Pancreas (tissue), 10 donors: ENCODE measurements at regions not wholly inside any gene's neighbourhood (a gene's known extent, or its start where the extent isn't known, plus 50 kb on each side); places are given as distances from the start of the nearest gene placed in this dataset.

Source experiments
- ATAC-seq, 4 donors: fragments of 200-7000 bp; cut with Tn5 transposase; one replicate each; pipeline versions ENCODE4 v1.8.0 to v1.9.1; 2020; ENCODE audit warnings: mild to moderate bottlenecking in 4 of 4, moderate library complexity in 4 of 4
- DNase-seq, 6 donors: peaks; one replicate each; pipeline ENCODE4 v3.0.0-alpha.2; 2020
- FAIRE-seq: peaks from 2 replicates; lab custom pipeline; 2012; peaks lifted over from hg19 to GRCh38; lab: Jason Lieb, UNC
- H3K27ac ChIP-seq, 4 donors: fragments of 200-600 bp; sonication (generic); 1 replicate in 3 of 4; 2 replicates in 1 of 4; pipeline versions ENCODE4 v1.5.0 to v1.8.0; 2020
- H3K27me3 ChIP-seq, 4 donors: fragments of 200-600 bp; one replicate each; pipeline ENCODE4 v1.8.0; 2021
- H3K36me3 ChIP-seq, 3 donors: fragments of 200-600 bp; sonication (generic) in 1 of 3; one replicate each; pipeline versions ENCODE4 v1.5.0 to v1.8.0; 2020 to 2021
- H3K4me1 ChIP-seq, 3 donors: fragments of 200-600 bp; one replicate each; pipeline ENCODE4 v1.8.0; 2021
- H3K4me3 ChIP-seq, 4 donors: fragments of 200-600 bp; sonication (generic) in 2 of 4; one replicate each; pipeline versions ENCODE4 v1.5.0 to v1.8.0; 2020 to 2021
- H3K9me3 ChIP-seq, 4 donors: fragments of 200-600 bp; one replicate each; pipeline ENCODE4 v1.8.0; 2021
- CTCF ChIP-seq, 4 donors: fragments of 200-600 bp; sonication (generic) in 3 of 4; IDR thresholded peaks; one replicate each; pipeline versions ENCODE4 v1.5.0 to v1.8.0; 2021; ENCODE audit warnings: antibody characterized with exemption in 4 of 4
- whole genome bisulfite sequencing, 2 donors: extraction: QIAGEN DNeasy Blood & Tissue Kit; methylation state at CpG; one replicate each; pipeline ENCODE4 v1.1.7; 2013; 5-methylcytosine and 5-hydroxymethylcytosine counted together
- intact Hi-C, 3 donors: fragments of 100-400 bp; cut with DNase I; formaldehyde crosslinking; loops; one replicate each; pipeline versions ENCODE4 v1.11.1 to v1.14.2; 2022
- donor health status: healthy with polysubstance abuse.
- donor health status: DM: no; HTN: no; CAD: no; lungs with moderate emphysema.
- donor health status: DM: no; HTN: no; CAD: no.
- donor health status: control.
- donor health status: control.
- donor health status: Bipolar disorder and iron deficiency.
- donor health status: DM: yes; HTN: yes; CAD: no.
- donor health status: DM: no; HTN: no; CAD: no.
- donor health status: DM: no; HTN: no; CAD: no.
- donor health status: DM: yes; HTN: yes; CAD: no.

DNA sequence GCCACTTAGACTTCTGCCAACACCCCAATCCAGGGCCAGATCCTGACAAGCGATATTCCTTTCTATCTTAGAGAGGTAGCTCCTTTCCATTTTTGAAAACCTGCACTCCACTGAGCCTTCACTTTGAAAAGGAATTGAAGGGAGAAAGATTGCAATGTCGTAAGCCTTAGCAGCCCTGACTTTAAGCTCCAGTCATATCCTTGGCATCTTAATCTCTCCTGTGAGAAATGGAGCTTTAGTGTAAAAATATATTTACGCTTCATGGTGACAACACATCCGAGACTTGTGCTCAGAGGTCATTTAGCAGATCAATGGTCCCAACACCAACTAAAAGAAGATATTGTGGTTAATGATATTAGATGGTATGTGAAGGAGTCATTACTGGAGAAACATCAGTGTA, 235.8 kb upstream of the MEX3C start:
- no peak for ATAC-seq
- Histone ChIP-seq H3K4me1 (no peaks in the 10 kb centered on the region), H3K36me3 (no peaks in the 10 kb centered on the region), H3K9me3 (no peaks in the 10 kb centered on the region), H3K27me3 (no peaks in the 10 kb centered on the region), H3K4me3 (no peak overlapping the region), H3K27ac (no peak overlapping the region)
- DNase-seq: no peak
- intact Hi-C loops: no loop called here
- TF ChIP-seq CTCF (IDR thresholded peaks at IDR 0.05): no peak
- no peak for FAIRE-seq
- WGBS, 2 donors: 91% methylated on average over 4 of the region's 4 CpGs

DNA sequence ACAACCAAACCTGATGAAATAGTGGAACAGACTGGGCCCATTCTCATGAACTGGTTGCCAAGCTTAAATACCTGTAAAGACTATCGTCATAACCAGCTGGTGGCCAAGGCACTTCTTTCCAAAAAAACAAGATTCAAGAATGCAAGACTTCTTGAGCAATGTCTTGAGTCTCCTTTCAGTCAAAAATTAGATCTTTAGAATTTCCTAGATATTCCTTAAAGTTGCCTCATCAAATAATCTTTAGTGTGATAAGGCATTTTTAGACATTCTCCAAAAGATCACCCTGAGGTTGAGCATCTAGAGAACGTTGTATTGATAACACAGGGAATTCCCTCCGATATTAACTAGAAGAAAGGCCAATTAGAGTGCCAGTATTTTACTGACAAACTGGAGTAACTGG, 236.4 kb upstream of the MEX3C start:
- Histone ChIP-seq H3K4me3 (no peak overlapping the region), H3K36me3 (no peaks in the 10 kb centered on the region), H3K27ac (no peak overlapping the region), H3K9me3 (no peaks in the 10 kb centered on the region), H3K27me3 (no peaks in the 10 kb centered on the region), H3K4me1 (no peaks in the 10 kb centered on the region)
- DNase-seq: no peak
- no peak for TF ChIP-seq CTCF (IDR thresholded peaks at IDR 0.05)
- intact Hi-C loops: no loop called here
- FAIRE-seq: no peak
- ATAC-seq: no peak
- WGBS, 2 donors: 68 to 72% methylated on average over 3 of the region's 3 CpGs

GRCh38 chr18:51437280-51438271, 240.1 kb upstream of the MEX3C start:
- H3K36me3 ChIP-seq: no peaks in the 10 kb centered on the region
- FAIRE-seq (no peak), DNase-seq (no peak), ATAC-seq (no peak)
- H3K27ac ChIP-seq: no peak overlapping the region
- no peak overlapping the region for H3K4me3 ChIP-seq
- no peaks in the 10 kb centered on the region for H3K27me3 ChIP-seq
- intact Hi-C loops: no loop called here
- H3K9me3 ChIP-seq: no peaks in the 10 kb centered on the region
- 41 to 44% methylated on average over 13 of the region's 13 CpGs for WGBS, 2 donors
- no peak for TF ChIP-seq CTCF (IDR thresholded peaks at IDR 0.05)
- no peaks in the 10 kb centered on the region for H3K4me1 ChIP-seq

GRCh38 chr18:51438797-51439350, 241.4 kb upstream of the MEX3C start:
- ATAC-seq (no peak), FAIRE-seq (no peak)
- intact Hi-C loops: no loop called here

More at GRCh38 chr18:51438797-51439350, 241.4 kb upstream of the MEX3C start:
- no peaks in the 10 kb centered on the region for H3K9me3 ChIP-seq
- H3K36me3 ChIP-seq: no peaks in the 10 kb centered on the region
- no peaks in the 10 kb centered on the region for H3K4me1 ChIP-seq
- no peak for DNase-seq
- no peaks in the 10 kb centered on the region for H3K27me3 ChIP-seq
- H3K27ac ChIP-seq: no peak overlapping the region
- H3K4me3 ChIP-seq: no peak overlapping the region
- TF ChIP-seq CTCF (IDR thresholded peaks at IDR 0.05): no peak
